ENCODE measurements at regions not wholly inside any gene's neighbourhood (a gene's known extent, or its start where the extent isn't known, plus 50 kb on each side); places are given as distances from the start of the nearest gene placed in this dataset.

DNA sequence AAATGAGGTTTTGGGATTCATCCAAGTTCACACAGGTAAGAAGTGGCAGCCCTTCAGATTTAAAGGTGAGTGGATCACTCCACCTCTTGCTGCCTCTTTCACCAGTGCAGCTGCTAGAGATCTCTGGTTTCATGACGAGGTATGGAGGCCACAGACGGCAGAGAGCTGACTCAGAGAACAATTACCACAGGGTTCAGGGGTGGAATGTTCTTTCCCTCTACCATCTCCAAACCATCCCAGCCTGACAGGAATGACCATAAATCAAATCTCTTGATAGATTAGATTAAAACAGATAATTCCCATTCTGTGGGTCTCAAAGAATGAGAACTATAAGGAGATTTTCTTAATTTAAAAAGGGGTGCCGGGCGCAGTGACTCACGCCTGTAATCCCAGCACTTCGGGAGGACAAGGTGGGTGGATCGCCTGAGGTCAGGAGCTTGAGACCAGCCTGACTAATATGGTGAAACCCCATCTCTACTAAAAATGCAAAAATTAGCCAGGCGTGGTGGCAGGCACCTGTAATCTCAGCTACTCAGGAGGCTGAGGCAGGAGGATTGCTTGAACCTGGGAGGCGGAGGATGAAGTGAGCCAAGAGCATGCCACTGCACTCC, 174.2 kb upstream of the ATP11B start:
- Histone ChIP-seq H3K9me3 (ENCODE audit: low read length) (no peaks in the 10 kb centered on the region), H3K36me3 (ENCODE audit: insufficient read depth, low read length) (no peaks in the 10 kb centered on the region), H3K4me2 (ENCODE audit: low read length) (no peak overlapping the region), H3K27ac (ENCODE audit: low read depth, low read length, poor library complexity, severe bottlenecking) (no peak overlapping the region), H3K4me3 (ENCODE audit: low read depth, low read length, poor library complexity, severe bottlenecking) (no peak overlapping the region), H3K9me2 (ENCODE audit: insufficient read depth, low read length) (no peaks in the 10 kb centered on the region), H3K4me1 (ENCODE audit: insufficient read depth, low read length, poor library complexity, severe bottlenecking) (peaks cover 25% of the 10 kb centered on the region), H3K79me2 (ENCODE audit: insufficient read depth, low read depth, low read length) (no peaks in the 10 kb centered on the region), H4K20me1 (ENCODE audit: insufficient read depth, low read length) (no peaks in the 10 kb centered on the region), H2AFZ (ENCODE audit: low read length) (peak overlapping the region; percentile 71)
- no TSS peak for BruUV-seq (replicated peaks)
- ChIA-PET POLR2A (no interaction called here), CTCF (ENCODE audit: unreplicated experiment) (interaction anchor here (1.6 kb wide), 1 partner anchor 65 kb away, joined by 4 read pairs; no protein-coding TSS in a partner anchor)
- TF ChIP-seq CTCF (conservative IDR thresholded peaks at IDR 0.05; ENCODE audit: low read length): no peak
- no peak for TF ChIP-seq EZH2phosphoT487 (IDR thresholded peaks at IDR 0.05; ENCODE audit: borderline replicate concordance, low read depth, low read length)
- no peak for DNase-seq (ENCODE audit: low spot score)
- intact Hi-C loops (cut with micrococcal nuclease; ENCODE audit: unreplicated experiment): loop anchor here (1.0 to 10.0 kb wide), 7 partner anchors 64 to 1414 kb away; no protein-coding TSS in a partner anchor

- H3K27ac ChIP-seq (ENCODE audit: low read depth, low read length, poor library complexity, severe bottlenecking): no peak overlapping the region
- no peaks in the 10 kb centered on the region for H3K9me2 ChIP-seq (ENCODE audit: insufficient read depth, low read length)
- H3K4me2 ChIP-seq (ENCODE audit: low read length): no peak overlapping the region
- no TSS peak for BruUV-seq (replicated peaks)
- TF ChIP-seq EZH2phosphoT487 (IDR thresholded peaks at IDR 0.05; ENCODE audit: borderline replicate concordance, low read depth, low read length) (no peak), CTCF (conservative IDR thresholded peaks at IDR 0.05; ENCODE audit: low read length) (no peak)
- no peaks in the 10 kb centered on the region for H3K79me2 ChIP-seq (ENCODE audit: insufficient read depth, low read depth, low read length)
- no peak for DNase-seq (ENCODE audit: low spot score)
- no peaks in the 10 kb centered on the region for H4K20me1 ChIP-seq (ENCODE audit: insufficient read depth, low read length)
- H3K4me1 ChIP-seq (ENCODE audit: insufficient read depth, low read length, poor library complexity, severe bottlenecking): peaks cover 25% of the 10 kb centered on the region
- ChIA-PET CTCF (ENCODE audit: unreplicated experiment) (no interaction called here), POLR2A (interaction anchor here (0.6 to 1.7 kb wide), 11 partner anchors 10 to 1440 kb away, joined by 3 to 5 read pairs (median 3); no protein-coding TSS in a partner anchor)
- no peaks in the 10 kb centered on the region for H3K36me3 ChIP-seq (ENCODE audit: insufficient read depth, low read length)
- no peak overlapping the region for H3K4me3 ChIP-seq (ENCODE audit: low read depth, low read length, poor library complexity, severe bottlenecking)
- intact Hi-C loops (cut with micrococcal nuclease; ENCODE audit: unreplicated experiment): no loop called here
- H2AFZ ChIP-seq (ENCODE audit: low read length): peak overlapping the region; percentile 27
- H3K9me3 ChIP-seq (ENCODE audit: low read length): 0 out of 2 replicates have a peak, but pooled peaks cover 6% of the 10 kb centered on the region
Observed at GRCh38 chr3:182620723-182621434, 172.4 kb upstream of the ATP11B start.
